ENCODE measurements at regions not wholly inside any gene's neighbourhood (a gene's known extent, or its start where the extent isn't known, plus 50 kb on each side); places are given as distances from the start of the nearest gene placed in this dataset.

- TF ChIP-seq CTCF (conservative IDR thresholded peaks at IDR 0.05 in 1 of 2, IDR thresholded peaks at IDR 0.05 in 1 of 2; ENCODE audit: low read depth in 1 of 2, low read length in 2 of 2) (no peak), EZH2 (IDR thresholded peaks at IDR 0.05; ENCODE audit: low read length, missing control alignments) (no peak)
Measured at GRCh38 chr7:22629056-22629455, 97.9 kb upstream of the IL6 start.
